Hepatocyte (in vitro differentiated cells): ENCODE measurements at regions not wholly inside any gene's neighbourhood (a gene's known extent, or its start where the extent isn't known, plus 50 kb on each side); places are given as distances from the start of the nearest gene placed in this dataset.

Experiments used
- CTCF ChIP-seq: fragments of 200-600 bp; sonication (generic); IDR thresholded peaks from 2 replicates; pipeline ENCODE4 v1.5.1; 2016; ENCODE audit warnings: antibody characterized with exemption, mild to moderate bottlenecking; ENCODE audit not compliant: poor library complexity
- EZH2 ChIP-seq: fragments of 200-600 bp; sonication (generic); IDR thresholded peaks from 2 replicates; pipeline ENCODE4 v1.6.1; 2016; ENCODE audit warnings: antibody characterized with exemption, mild to moderate bottlenecking, borderline replicate concordance
- EZH2phosphoT487 ChIP-seq: fragments of 200-600 bp; sonication (generic); IDR thresholded peaks from one replicate; pipeline ENCODE4 v1.6.1; 2018; ENCODE audit warnings: antibody characterized with exemption, mild to moderate bottlenecking, low read depth, moderate library complexity; ENCODE audit not compliant: unreplicated experiment, severe bottlenecking

GRCh38 chr4:182192511-182193181 lies 50.6 kb upstream of the TENM3 start:
- TF ChIP-seq CTCF (no peak), EZH2 (no peak), EZH2phosphoT487 (no peak)
